ENCODE measurements at regions not wholly inside any gene's neighbourhood (a gene's known extent, or its start where the extent isn't known, plus 50 kb on each side); places are given as distances from the start of the nearest gene placed in this dataset.
"Not testable (repeated sequence)": the region's sequence is repeated elsewhere in the genome, so short reads cannot be mapped to it uniquely, and the experiment has no call there.

DNA sequence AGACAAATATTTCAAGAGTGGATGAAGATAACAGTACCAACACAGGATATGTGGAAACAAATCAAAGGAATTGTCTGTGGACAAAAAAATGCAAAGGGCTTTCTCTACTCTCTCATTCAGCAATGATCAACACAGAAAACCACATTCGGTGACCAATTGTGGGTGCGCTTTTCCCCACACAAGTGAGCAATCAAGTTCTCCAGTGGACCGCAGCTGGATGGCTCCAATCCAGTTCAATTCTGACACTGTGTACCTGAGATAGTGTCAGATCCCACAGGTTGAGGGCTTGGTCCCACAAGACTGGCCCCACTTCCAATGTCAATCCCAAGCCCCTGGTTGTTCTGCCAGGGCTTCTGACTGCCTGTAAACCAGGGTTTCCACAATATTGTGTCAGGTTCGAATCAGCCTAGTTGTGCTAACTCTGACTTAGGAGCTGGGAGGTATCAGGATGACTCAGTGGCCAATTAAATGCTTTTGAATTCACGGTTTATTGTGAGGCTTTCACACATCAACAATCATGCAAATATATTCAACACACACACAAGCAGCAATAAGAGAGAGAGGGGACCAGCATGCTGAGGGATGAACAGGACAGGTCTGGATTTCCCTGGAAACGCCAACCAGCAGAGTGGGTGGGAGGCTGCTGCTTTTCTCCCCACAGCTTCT is 87.0 kb upstream of the BTG3 start:
- no peak for DNase-seq (ENCODE audit: extremely low spot score)
- Histone ChIP-seq H3K9me3 (no peaks in the 10 kb centered on the region), H3K4me1 (no peaks in the 10 kb centered on the region), H3K4me3 (no peak overlapping the region), H3K27me3 (no peaks in the 10 kb centered on the region), H3K27ac (replicated peaks in 1 of 4) (no peak overlapping the region), H3K36me3 (no peaks in the 10 kb centered on the region)
- 87% methylated on average over 6 of the region's 6 CpGs for WGBS
- intact Hi-C loops (cut with DNase I), result no loop called here
- TF ChIP-seq, protein P1, sequence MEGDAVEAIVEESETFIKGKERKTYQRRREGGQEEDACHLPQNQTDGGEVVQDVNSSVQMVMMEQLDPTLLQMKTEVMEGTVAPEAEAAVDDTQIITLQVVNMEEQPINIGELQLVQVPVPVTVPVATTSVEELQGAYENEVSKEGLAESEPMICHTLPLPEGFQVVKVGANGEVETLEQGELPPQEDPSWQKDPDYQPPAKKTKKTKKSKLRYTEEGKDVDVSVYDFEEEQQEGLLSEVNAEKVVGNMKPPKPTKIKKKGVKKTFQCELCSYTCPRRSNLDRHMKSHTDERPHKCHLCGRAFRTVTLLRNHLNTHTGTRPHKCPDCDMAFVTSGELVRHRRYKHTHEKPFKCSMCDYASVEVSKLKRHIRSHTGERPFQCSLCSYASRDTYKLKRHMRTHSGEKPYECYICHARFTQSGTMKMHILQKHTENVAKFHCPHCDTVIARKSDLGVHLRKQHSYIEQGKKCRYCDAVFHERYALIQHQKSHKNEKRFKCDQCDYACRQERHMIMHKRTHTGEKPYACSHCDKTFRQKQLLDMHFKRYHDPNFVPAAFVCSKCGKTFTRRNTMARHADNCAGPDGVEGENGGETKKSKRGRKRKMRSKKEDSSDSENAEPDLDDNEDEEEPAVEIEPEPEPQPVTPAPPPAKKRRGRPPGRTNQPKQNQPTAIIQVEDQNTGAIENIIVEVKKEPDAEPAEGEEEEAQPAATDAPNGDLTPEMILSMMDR (IDR thresholded peaks at IDR 0.05), result no peak
- TF ChIP-seq EP300 (IDR thresholded peaks at IDR 0.05) (no peak), POLR2AphosphoS5 (IDR thresholded peaks at IDR 0.05) (no peak), POLR2A (IDR thresholded peaks at IDR 0.05; ENCODE audit: low read depth) (no peak)

DNA sequence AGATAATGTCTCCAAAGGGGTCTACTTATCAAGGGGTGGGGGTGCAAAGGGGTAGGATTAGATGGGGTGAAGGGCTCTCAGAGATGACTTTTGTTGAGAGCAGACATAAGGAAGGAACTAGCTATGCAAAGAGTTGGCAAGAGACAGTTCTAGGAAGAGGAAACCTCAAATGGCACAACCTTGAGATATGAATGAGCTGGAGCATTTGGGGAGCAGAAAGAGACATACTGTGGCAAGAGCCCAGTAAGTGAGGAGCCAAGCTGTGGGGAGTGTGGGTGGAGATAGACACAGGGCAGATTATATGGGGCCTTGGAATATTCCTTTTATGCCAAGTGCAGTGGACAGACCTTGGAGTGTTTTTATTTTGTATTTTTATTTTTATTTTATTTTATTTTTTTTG is 84.8 kb upstream of the BTG3 start:
- H3K27ac ChIP-seq (replicated peaks in 1 of 4), result no peak overlapping the region
- H3K9me3 ChIP-seq, result no peaks in the 10 kb centered on the region
- TF ChIP-seq POLR2AphosphoS5 (IDR thresholded peaks at IDR 0.05) (no peak), POLR2A (IDR thresholded peaks at IDR 0.05; ENCODE audit: low read depth) (no peak), EP300 (IDR thresholded peaks at IDR 0.05) (no peak)
- TF ChIP-seq, protein P1 (IDR thresholded peaks at IDR 0.05), result no peak
- no peak for DNase-seq (ENCODE audit: extremely low spot score)
- no peaks in the 10 kb centered on the region for H3K4me1 ChIP-seq
- H3K27me3 ChIP-seq, result no peaks in the 10 kb centered on the region
- H3K36me3 ChIP-seq, result no peaks in the 10 kb centered on the region
- intact Hi-C loops (cut with DNase I), result no loop called here
- H3K4me3 ChIP-seq, result no peak overlapping the region

DNA sequence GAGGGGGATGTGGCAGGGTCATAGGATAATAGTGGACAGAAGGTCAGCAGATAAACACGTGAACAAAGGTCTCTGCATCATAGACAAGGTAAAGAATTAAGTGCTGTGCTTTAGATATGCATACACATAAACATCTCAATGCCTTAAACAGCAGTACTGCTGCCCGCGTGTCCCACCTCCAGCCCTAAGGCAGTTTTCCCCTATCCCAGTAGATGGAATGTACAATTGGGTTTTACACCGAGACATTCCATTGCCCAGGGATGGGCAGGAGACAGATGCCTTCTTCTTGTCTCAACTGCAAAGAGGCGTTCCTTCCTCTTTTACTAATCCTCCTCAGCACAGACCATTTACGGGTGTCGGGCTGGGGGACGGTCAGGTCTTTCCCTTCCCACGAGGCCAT is 81.7 kb upstream of the BTG3 start:
- H3K27ac ChIP-seq (replicated peaks in 1 of 4); DNase-seq (ENCODE audit: extremely low spot score); intact Hi-C loops (cut with DNase I); H3K9me3 ChIP-seq; H3K27me3 ChIP-seq; H3K4me3 ChIP-seq; H3K36me3 ChIP-seq: not testable (repeated sequence)
- peaks cover 3 to 16% (median 9%) of the 10 kb centered on the region in 4 donors for H3K4me1 ChIP-seq
- 86% methylated on average over 9 of the region's 9 CpGs for WGBS

DNA sequence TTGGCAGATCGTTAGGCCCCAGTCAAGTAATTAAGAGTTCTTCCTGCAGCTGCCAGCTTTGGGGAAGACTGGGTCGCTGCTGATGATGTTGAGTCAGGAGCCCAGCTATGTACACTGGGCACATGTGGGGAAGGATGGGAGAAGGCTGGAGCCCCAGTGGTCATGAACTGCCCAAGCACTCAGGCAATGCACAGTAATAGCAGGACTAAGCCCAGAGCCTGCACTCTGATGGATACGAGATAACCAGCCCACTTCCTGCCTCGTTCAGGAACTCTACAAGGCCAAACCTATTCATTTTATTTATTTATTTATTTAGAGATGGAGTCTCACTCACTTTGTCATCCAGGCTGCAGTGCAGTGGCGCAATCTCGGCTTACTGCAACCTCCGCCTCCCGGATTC is 81.1 kb upstream of the BTG3 start:
- 82% methylated on average over 8 of the region's 8 CpGs for WGBS
- H3K27me3 ChIP-seq, result no peaks in the 10 kb centered on the region
- intact Hi-C loops (cut with DNase I), result no loop called here

DNA sequence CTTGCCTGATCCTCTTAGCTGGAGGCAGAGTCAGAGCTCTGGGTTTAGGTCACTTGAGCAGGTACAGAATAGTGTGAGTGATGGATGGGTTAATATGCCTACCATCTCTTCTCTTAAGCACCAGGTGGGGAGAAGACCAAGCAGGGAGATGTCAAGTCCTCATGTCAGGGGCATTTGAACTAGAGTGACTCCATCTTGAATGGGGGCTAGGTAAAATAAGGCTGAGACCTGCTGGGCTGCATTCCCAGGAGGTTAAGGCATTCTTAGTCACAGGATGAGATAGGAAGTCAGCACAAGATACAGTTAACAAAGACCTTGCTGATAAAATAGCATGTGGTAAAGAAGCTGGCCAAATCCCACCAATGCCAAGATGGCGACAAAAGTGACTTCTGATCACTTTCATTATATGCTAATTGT is 77.4 kb upstream of the BTG3 start:
- Histone ChIP-seq H3K4me3 (no peak overlapping the region), H3K9me3 (no peaks in the 10 kb centered on the region), H3K4me1 (peaks cover 11 to 24% (median 17%) of the 10 kb centered on the region in 4 donors), H3K36me3 (no peaks in the 10 kb centered on the region), H3K27me3 (no peaks in the 10 kb centered on the region), H3K27ac (replicated peaks in 1 of 4) (no peak overlapping the region)
- intact Hi-C loops (cut with DNase I), result no loop called here
- no peak for TF ChIP-seq POLR2A (IDR thresholded peaks at IDR 0.05; ENCODE audit: low read depth)
- WGBS, result 81% methylated on average over 1 of the region's 1 CpG
- no peak for DNase-seq (ENCODE audit: extremely low spot score)

More for the DNA sequence above, 81.1 kb upstream of the BTG3 start:
- TF ChIP-seq POLR2A (IDR thresholded peaks at IDR 0.05; ENCODE audit: low read depth) (no peak), POLR2AphosphoS5 (IDR thresholded peaks at IDR 0.05) (no peak), EP300 (IDR thresholded peaks at IDR 0.05) (no peak)
- TF ChIP-seq, protein P1 (IDR thresholded peaks at IDR 0.05), result no peak
- no peak overlapping the region for H3K27ac ChIP-seq (replicated peaks in 1 of 4)
- H3K4me1 ChIP-seq, result peaks cover 9 to 22% (median 15%) of the 10 kb centered on the region in 4 donors
- no peaks in the 10 kb centered on the region for H3K36me3 ChIP-seq
- no peaks in the 10 kb centered on the region for H3K9me3 ChIP-seq
- no peak overlapping the region for H3K4me3 ChIP-seq
- no peak for DNase-seq (ENCODE audit: extremely low spot score)
